Endothelial cell of umbilical vein (primary cell): ENCODE measurements at regions not wholly inside any gene's neighbourhood (a gene's known extent, or its start where the extent isn't known, plus 50 kb on each side); places are given as distances from the start of the nearest gene placed in this dataset.

Source experiments
- CTCF ChIP-seq, 2 donors: IDR thresholded peaks; 1 replicate in 1 of 2; 2 replicates in 1 of 2; pipeline ENCODE4 v1.5.1; 2011; ENCODE audit warnings: low read length in 2 of 2, mild to moderate bottlenecking in 2 of 2, moderate library complexity in 2 of 2, control low read depth in 1 of 2, inconsistent platforms in 1 of 2, low read depth in 1 of 2; ENCODE audit not compliant: insufficient read depth in 1 of 2; ENCODE audit errors: extremely low read depth in 1 of 2
- EZH2 ChIP-seq: IDR thresholded peaks from 2 replicates; pipeline ENCODE4 v1.6.1; 2012; ENCODE audit warnings: borderline replicate concordance, low read depth, mild to moderate bottlenecking, moderate library complexity, low read length, inconsistent platforms; ENCODE audit not compliant: severe bottlenecking
- FOS ChIP-seq: IDR thresholded peaks from 2 replicates; pipeline ENCODE4 v1.6.1; 2011; ENCODE audit warnings: mild to moderate bottlenecking, low read length, moderate library complexity, borderline replicate concordance; ENCODE audit not compliant: insufficient read depth
- GATA2 ChIP-seq: IDR thresholded peaks from 2 replicates; pipeline ENCODE4 v1.7.0; 2011; ENCODE audit warnings: low read depth, mild to moderate bottlenecking, moderate library complexity, mixed read lengths, low read length; ENCODE audit not compliant: insufficient read length, insufficient read depth
- JUN ChIP-seq: IDR thresholded peaks from 2 replicates; pipeline ENCODE4 v1.6.1; 2011; ENCODE audit warnings: borderline replicate concordance, low read depth; ENCODE audit not compliant: insufficient read length, insufficient read depth
- MAX ChIP-seq: IDR thresholded peaks from 2 replicates; pipeline ENCODE4 v1.6.1; 2011; ENCODE audit not compliant: insufficient read depth, insufficient read length
- MYC ChIP-seq: IDR thresholded peaks from one replicate; pipeline ENCODE4 v1.6.1; 2011; ENCODE audit warnings: mild to moderate bottlenecking, low read depth, low read length
- POLR2A ChIP-seq: IDR thresholded peaks from 2 replicates; pipeline ENCODE4 v1.6.1; 2012; ENCODE audit warnings: low read depth, mild to moderate bottlenecking, control low read depth, low read length
- POLR2AphosphoS5 ChIP-seq: IDR thresholded peaks from 2 replicates; pipeline ENCODE4 v1.6.1; 2012; ENCODE audit warnings: low read depth, mild to moderate bottlenecking, control low read depth, low read length, moderate library complexity; ENCODE audit not compliant: insufficient read depth

GRCh38 chr10:2974083-2974482, 93.3 kb upstream of the PFKP start:
- no peak for TF ChIP-seq CTCF (IDR thresholded peaks at IDR 0.05; ENCODE audit: extremely low read depth in 1 of 2, insufficient read depth in 1 of 2, low read depth in 1 of 2, low read length in 2 of 2)
- no peak for TF ChIP-seq POLR2A
- TF ChIP-seq POLR2AphosphoS5 = no peak
- TF ChIP-seq EZH2 = no peak
- no peak for TF ChIP-seq MYC
- no peak for TF ChIP-seq MAX
- TF ChIP-seq GATA2 = no peak
- TF ChIP-seq FOS = no peak
- TF ChIP-seq JUN = no peak
